BE2C (cell line): ENCODE measurements at regions not wholly inside any gene's neighbourhood (a gene's known extent, or its start where the extent isn't known, plus 50 kb on each side); places are given as distances from the start of the nearest gene placed in this dataset.
A peak's percentile ranks its signal among the peaks of the same experiment; 100 is the strongest.

Source experiments
- DNase-seq: peaks from one replicate; pipeline ENCODE4 v3.0.0-alpha.2; 2020
- H3K27me3 ChIP-seq: fragments of 250-450 bp; sonication (Bioruptor Pico); 2 replicates; pipeline ENCODE4 v1.5.1; 2020; ENCODE audit warnings: mild to moderate bottlenecking
- H3K36me3 ChIP-seq: fragments of 250-450 bp; sonication (Bioruptor Pico); 2 replicates; pipeline ENCODE4 v1.5.1; 2020; ENCODE audit warnings: mild to moderate bottlenecking
- H3K4me1 ChIP-seq: fragments of 250-450 bp; sonication (Bioruptor Pico); 2 replicates; pipeline ENCODE4 v1.5.1; 2020
- H3K4me3 ChIP-seq: 2 replicates; pipeline ENCODE4 v1.5.1; 2011; ENCODE audit warnings: low read depth, low read length
- H3K9me3 ChIP-seq: fragments of 250-450 bp; sonication (Bioruptor Pico); 2 replicates; pipeline ENCODE4 v1.5.1; 2020
- TF ChIP-seq, protein P1 (sequence below): IDR thresholded peaks from 2 replicates; pipeline ENCODE4 v1.5.1; 2012; ENCODE audit warnings: mild to moderate bottlenecking, low read depth, low read length

DNA sequence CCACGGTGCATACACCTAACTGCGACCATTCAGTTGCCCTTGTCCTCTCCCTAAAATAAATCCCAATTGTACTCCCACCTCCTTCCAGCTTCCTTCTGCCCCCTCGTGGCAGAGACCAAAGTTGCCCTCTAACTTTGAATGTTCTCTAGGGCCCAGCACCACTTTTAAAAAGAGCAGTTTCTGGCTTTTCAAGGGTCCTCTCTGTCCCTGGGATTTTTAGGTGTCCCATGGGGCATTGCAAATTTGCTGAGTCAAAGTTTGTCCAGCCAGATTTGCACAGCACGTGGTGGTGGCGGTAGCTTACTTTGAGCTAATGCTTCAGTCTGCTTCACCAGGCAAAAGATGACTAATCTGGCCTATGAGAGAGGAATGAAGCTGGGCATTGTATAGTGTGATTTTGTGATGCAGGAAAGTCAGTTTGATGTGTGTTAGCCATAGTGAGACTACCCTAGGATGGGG, 100.2 kb downstream of the PERP start:
- TF ChIP-seq, protein P1, sequence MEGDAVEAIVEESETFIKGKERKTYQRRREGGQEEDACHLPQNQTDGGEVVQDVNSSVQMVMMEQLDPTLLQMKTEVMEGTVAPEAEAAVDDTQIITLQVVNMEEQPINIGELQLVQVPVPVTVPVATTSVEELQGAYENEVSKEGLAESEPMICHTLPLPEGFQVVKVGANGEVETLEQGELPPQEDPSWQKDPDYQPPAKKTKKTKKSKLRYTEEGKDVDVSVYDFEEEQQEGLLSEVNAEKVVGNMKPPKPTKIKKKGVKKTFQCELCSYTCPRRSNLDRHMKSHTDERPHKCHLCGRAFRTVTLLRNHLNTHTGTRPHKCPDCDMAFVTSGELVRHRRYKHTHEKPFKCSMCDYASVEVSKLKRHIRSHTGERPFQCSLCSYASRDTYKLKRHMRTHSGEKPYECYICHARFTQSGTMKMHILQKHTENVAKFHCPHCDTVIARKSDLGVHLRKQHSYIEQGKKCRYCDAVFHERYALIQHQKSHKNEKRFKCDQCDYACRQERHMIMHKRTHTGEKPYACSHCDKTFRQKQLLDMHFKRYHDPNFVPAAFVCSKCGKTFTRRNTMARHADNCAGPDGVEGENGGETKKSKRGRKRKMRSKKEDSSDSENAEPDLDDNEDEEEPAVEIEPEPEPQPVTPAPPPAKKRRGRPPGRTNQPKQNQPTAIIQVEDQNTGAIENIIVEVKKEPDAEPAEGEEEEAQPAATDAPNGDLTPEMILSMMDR = peak; percentile 60
- no peaks in the 10 kb centered on the region for H3K36me3 ChIP-seq
- H3K27me3 ChIP-seq = no peaks in the 10 kb centered on the region
- no peaks in the 10 kb centered on the region for H3K4me1 ChIP-seq
- H3K9me3 ChIP-seq = no peaks in the 10 kb centered on the region
- DNase-seq = peak; percentile 15
- no peak overlapping the region for H3K4me3 ChIP-seq

DNA sequence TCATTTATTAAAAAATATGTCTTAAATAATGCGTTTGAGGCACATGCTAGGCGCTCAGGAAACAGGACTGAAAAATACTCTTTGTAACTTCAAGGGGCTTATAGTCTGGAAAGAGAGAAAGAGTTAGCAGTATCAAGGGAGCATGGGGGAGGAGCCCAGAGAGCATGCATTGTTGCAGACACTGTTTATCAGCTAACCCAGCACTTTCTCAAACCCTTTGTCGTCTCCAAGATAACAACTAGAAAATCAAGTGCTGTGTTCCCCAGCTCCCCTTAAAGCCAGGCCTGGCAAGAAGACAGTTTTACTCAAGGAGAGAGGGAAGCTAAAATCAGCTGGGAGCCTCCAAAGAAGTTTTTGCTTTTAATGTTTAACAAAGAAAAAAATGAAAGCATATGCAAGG, 98.4 kb downstream of the PERP start:
- DNase-seq = no peak

GRCh38 chr6:138011413-138011812, 95.8 kb downstream of the PERP start:
- H3K4me3 ChIP-seq = no peak overlapping the region
- no peaks in the 10 kb centered on the region for H3K36me3 ChIP-seq
- H3K4me1 ChIP-seq = no peaks in the 10 kb centered on the region
- no peak for DNase-seq
- TF ChIP-seq, protein P1 = no peak
- no peaks in the 10 kb centered on the region for H3K9me3 ChIP-seq
- H3K27me3 ChIP-seq = no peaks in the 10 kb centered on the region

More for the DNA sequence above, 98.4 kb downstream of the PERP start:
- TF ChIP-seq, protein P1 = no peak
- H3K4me3 ChIP-seq = no peak overlapping the region
- H3K36me3 ChIP-seq = no peaks in the 10 kb centered on the region
- H3K4me1 ChIP-seq = no peaks in the 10 kb centered on the region
- no peaks in the 10 kb centered on the region for H3K9me3 ChIP-seq
- H3K27me3 ChIP-seq = no peaks in the 10 kb centered on the region

GRCh38 chr6:138012682-138013081, 94.5 kb downstream of the PERP start:
- DNase-seq = no peak
- Histone ChIP-seq H3K27me3 (no peaks in the 10 kb centered on the region), H3K4me3 (no peak overlapping the region), H3K36me3 (no peaks in the 10 kb centered on the region), H3K4me1 (no peaks in the 10 kb centered on the region), H3K9me3 (no peaks in the 10 kb centered on the region)
- TF ChIP-seq, protein P1 = no peak

GRCh38 chr6:138013959-138014358, 93.3 kb downstream of the PERP start:
- H3K4me1 ChIP-seq = no peaks in the 10 kb centered on the region
- H3K4me3 ChIP-seq = no peak overlapping the region
- H3K27me3 ChIP-seq = no peaks in the 10 kb centered on the region
- H3K36me3 ChIP-seq = no peaks in the 10 kb centered on the region
- no peak for DNase-seq
- TF ChIP-seq, protein P1 = no peak
- no peaks in the 10 kb centered on the region for H3K9me3 ChIP-seq

DNA sequence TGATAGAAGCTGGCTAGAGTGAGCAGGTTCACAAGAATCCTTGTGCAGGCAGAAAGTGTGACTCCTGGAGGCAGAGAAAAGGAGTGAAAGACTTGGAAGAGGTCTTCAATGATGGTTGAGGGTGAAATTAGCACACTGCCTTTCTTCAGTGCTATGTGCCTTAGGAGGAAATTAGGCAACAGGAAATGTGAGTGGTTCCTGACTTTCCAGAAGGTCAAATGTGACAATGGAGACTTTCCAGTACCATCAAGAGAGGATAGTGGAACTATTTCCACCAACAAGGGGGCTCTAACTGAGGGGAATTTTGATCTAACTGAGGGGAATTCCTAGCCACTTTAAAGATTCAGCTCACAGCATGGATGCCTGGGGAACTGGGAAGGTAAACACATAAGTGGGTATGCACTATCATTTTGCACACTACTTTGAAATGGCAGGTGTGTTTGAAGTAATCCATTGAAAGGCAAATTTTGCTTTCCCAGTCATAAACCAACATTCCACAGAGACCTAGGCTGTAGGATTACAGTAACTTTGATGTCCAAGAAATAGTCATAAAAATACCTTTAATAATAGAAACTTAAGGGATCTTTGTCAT, 90.0 kb downstream of the PERP start:
- Histone ChIP-seq H3K9me3 (no peaks in the 10 kb centered on the region), H3K4me3 (no peak overlapping the region), H3K27me3 (no peaks in the 10 kb centered on the region), H3K36me3 (no peaks in the 10 kb centered on the region), H3K4me1 (no peaks in the 10 kb centered on the region)
- TF ChIP-seq, protein P1 = no peak
- DNase-seq = no peak
